Stimulated activated naive CD8-positive, alpha-beta T cell treated with anti-CD3 and anti-CD28 coated beads, Interleukin-15, Interleukin-2, amounts not matched to agents 100 ng/mL and 50 ng/mL, for 24 hours (primary cell): ENCODE measurements at regions not wholly inside any gene's neighbourhood (a gene's known extent, or its start where the extent isn't known, plus 50 kb on each side); places are given as distances from the start of the nearest gene placed in this dataset.

Experiments
- H3K27ac Mint-ChIP-seq: one replicate; pipeline ENCODE4 v1.8.0; 2021; ENCODE audit warnings: mild to moderate bottlenecking, mixed read lengths
- H3K27me3 Mint-ChIP-seq: one replicate; pipeline ENCODE4 v1.8.0; 2021; ENCODE audit warnings: mixed read lengths
- H3K36me3 Mint-ChIP-seq: one replicate; pipeline ENCODE4 v1.8.0; 2021; ENCODE audit warnings: low read depth, mixed read lengths
- H3K4me1 Mint-ChIP-seq: one replicate; pipeline ENCODE4 v1.8.0; 2021; ENCODE audit warnings: low read depth, mixed read lengths
- H3K4me3 Mint-ChIP-seq: one replicate; pipeline ENCODE4 v1.8.0; 2021; ENCODE audit warnings: mild to moderate bottlenecking, mixed read lengths
- H3K9me3 Mint-ChIP-seq: one replicate; pipeline ENCODE4 v1.8.0; 2021; ENCODE audit warnings: mixed read lengths

GRCh38 chr6:139846538-139847456, 472.3 kb upstream of the CITED2 start:
- H3K9me3 Mint-ChIP-seq, result peaks cover 3% of the 10 kb centered on the region
- H3K27ac Mint-ChIP-seq, result no peak overlapping the region
- no peaks in the 10 kb centered on the region for H3K4me1 Mint-ChIP-seq
- peaks cover 4% of the 10 kb centered on the region for H3K27me3 Mint-ChIP-seq
- H3K36me3 Mint-ChIP-seq, result no peaks in the 10 kb centered on the region
- H3K4me3 Mint-ChIP-seq, result no peak overlapping the region

GRCh38 chr6:139844907-139845306, 470.5 kb upstream of the CITED2 start:
- Mint-ChIP-seq H3K27me3 (peaks cover 4% of the 10 kb centered on the region), H3K4me3 (no peak overlapping the region), H3K27ac (no peak overlapping the region)

GRCh38 chr6:139841794-139842215, 467.4 kb upstream of the CITED2 start:
- Mint-ChIP-seq H3K9me3 (no peaks in the 10 kb centered on the region), H3K27ac (no peak overlapping the region), H3K27me3 (peaks cover 4% of the 10 kb centered on the region), H3K4me1 (peaks cover 7% of the 10 kb centered on the region), H3K4me3 (no peak overlapping the region), H3K36me3 (no peaks in the 10 kb centered on the region)

More at GRCh38 chr6:139844907-139845306, 470.5 kb upstream of the CITED2 start:
- Mint-ChIP-seq H3K9me3 (no peaks in the 10 kb centered on the region), H3K4me1 (peaks cover 3% of the 10 kb centered on the region), H3K36me3 (no peaks in the 10 kb centered on the region)

GRCh38 chr6:139839506-139840156, 465.2 kb upstream of the CITED2 start:
- Mint-ChIP-seq H3K27ac (no peak overlapping the region), H3K4me3 (no peak overlapping the region), H3K36me3 (no peaks in the 10 kb centered on the region), H3K9me3 (no peaks in the 10 kb centered on the region), H3K27me3 (peaks cover under 1% of the 10 kb centered on the region), H3K4me1 (peaks cover 7% of the 10 kb centered on the region)

GRCh38 chr6:139834232-139834631, 459.8 kb upstream of the CITED2 start:
- Mint-ChIP-seq H3K27ac (no peak overlapping the region), H3K27me3 (peaks cover 5% of the 10 kb centered on the region), H3K9me3 (no peaks in the 10 kb centered on the region), H3K36me3 (no peaks in the 10 kb centered on the region), H3K4me1 (no peaks in the 10 kb centered on the region), H3K4me3 (no peak overlapping the region)

- Mint-ChIP-seq H3K9me3 (no peaks in the 10 kb centered on the region), H3K4me1 (no peaks in the 10 kb centered on the region), H3K27me3 (peaks cover 5% of the 10 kb centered on the region), H3K27ac (no peak overlapping the region), H3K36me3 (no peaks in the 10 kb centered on the region), H3K4me3 (no peak overlapping the region)
Observed at GRCh38 chr6:139833592-139833991, 459.1 kb upstream of the CITED2 start.

- Mint-ChIP-seq H3K27ac (no peak overlapping the region), H3K36me3 (no peaks in the 10 kb centered on the region), H3K4me1 (no peaks in the 10 kb centered on the region), H3K4me3 (no peak overlapping the region), H3K27me3 (peaks cover 9% of the 10 kb centered on the region), H3K9me3 (no peaks in the 10 kb centered on the region)
Observed at GRCh38 chr6:139832493-139833305, 458.3 kb upstream of the CITED2 start.

- Mint-ChIP-seq H3K9me3 (no peaks in the 10 kb centered on the region), H3K4me3 (no peak overlapping the region), H3K27me3 (peaks cover 9% of the 10 kb centered on the region), H3K27ac (no peak overlapping the region), H3K4me1 (no peaks in the 10 kb centered on the region), H3K36me3 (no peaks in the 10 kb centered on the region)
Observed at GRCh38 chr6:139829576-139829975, 455.1 kb upstream of the CITED2 start.

- no peaks in the 10 kb centered on the region for H3K4me1 Mint-ChIP-seq
- peaks cover 9% of the 10 kb centered on the region for H3K27me3 Mint-ChIP-seq
- no peak overlapping the region for H3K27ac Mint-ChIP-seq
- H3K9me3 Mint-ChIP-seq, result no peaks in the 10 kb centered on the region
- no peaks in the 10 kb centered on the region for H3K36me3 Mint-ChIP-seq
- no peak overlapping the region for H3K4me3 Mint-ChIP-seq
Observed at GRCh38 chr6:139828751-139829519, 454.5 kb upstream of the CITED2 start.

GRCh38 chr6:139825935-139826374, 451.5 kb upstream of the CITED2 start:
- H3K27ac Mint-ChIP-seq, result no peak overlapping the region
- H3K4me1 Mint-ChIP-seq, result no peaks in the 10 kb centered on the region
- H3K9me3 Mint-ChIP-seq, result no peaks in the 10 kb centered on the region
- peaks cover 6% of the 10 kb centered on the region for H3K27me3 Mint-ChIP-seq
- H3K36me3 Mint-ChIP-seq, result no peaks in the 10 kb centered on the region
- H3K4me3 Mint-ChIP-seq, result no peak overlapping the region

- H3K4me3 Mint-ChIP-seq, result no peak overlapping the region
- H3K36me3 Mint-ChIP-seq, result no peaks in the 10 kb centered on the region
- no peaks in the 10 kb centered on the region for H3K4me1 Mint-ChIP-seq
- H3K27me3 Mint-ChIP-seq, result peaks cover 9% of the 10 kb centered on the region
- H3K9me3 Mint-ChIP-seq, result no peaks in the 10 kb centered on the region
- H3K27ac Mint-ChIP-seq, result no peak overlapping the region
Observed at GRCh38 chr6:139824864-139825263, 450.4 kb upstream of the CITED2 start.

- Mint-ChIP-seq H3K4me3 (no peak overlapping the region), H3K4me1 (no peaks in the 10 kb centered on the region), H3K27ac (no peak overlapping the region), H3K9me3 (no peaks in the 10 kb centered on the region), H3K27me3 (peaks cover 9% of the 10 kb centered on the region), H3K36me3 (no peaks in the 10 kb centered on the region)
Observed at GRCh38 chr6:139823808-139824126, 449.3 kb upstream of the CITED2 start.

GRCh38 chr6:139823099-139823807, 448.8 kb upstream of the CITED2 start:
- no peak overlapping the region for H3K27ac Mint-ChIP-seq
- no peaks in the 10 kb centered on the region for H3K36me3 Mint-ChIP-seq
- peaks cover 13% of the 10 kb centered on the region for H3K27me3 Mint-ChIP-seq
- H3K9me3 Mint-ChIP-seq, result no peaks in the 10 kb centered on the region
- no peak overlapping the region for H3K4me3 Mint-ChIP-seq
- no peaks in the 10 kb centered on the region for H3K4me1 Mint-ChIP-seq

- Mint-ChIP-seq H3K27me3 (peaks cover 11% of the 10 kb centered on the region), H3K36me3 (no peaks in the 10 kb centered on the region), H3K4me3 (no peak overlapping the region)
Observed at GRCh38 chr6:139821676-139822223, 447.3 kb upstream of the CITED2 start.

More at GRCh38 chr6:139821676-139822223, 447.3 kb upstream of the CITED2 start:
- Mint-ChIP-seq H3K27ac (no peak overlapping the region), H3K4me1 (no peaks in the 10 kb centered on the region), H3K9me3 (no peaks in the 10 kb centered on the region)
